Parathyroid adenoma (tissue), 2 donors: ENCODE measurements at regions not wholly inside any gene's neighbourhood (a gene's known extent, or its start where the extent isn't known, plus 50 kb on each side); places are given as distances from the start of the nearest gene placed in this dataset.
A peak's percentile ranks its signal among the peaks of the same experiment; 100 is the strongest.

Source experiments
- H2AFZ ChIP-seq: fragments of 300-600 bp; sonication (generic); one replicate; pipeline ENCODE4 v1.7.0; 2017; ENCODE audit warnings: antibody characterized with exemption, mild to moderate bottlenecking
- H3K27ac ChIP-seq: fragments of 300-600 bp; sonication (generic); one replicate; pipeline ENCODE4 v1.7.0; 2017
- H3K27me3 ChIP-seq: fragments of 300-600 bp; sonication (generic); one replicate; pipeline ENCODE4 v1.7.0; 2017; ENCODE audit warnings: low read length; ENCODE audit not compliant: control insufficient read depth, insufficient read depth
- H3K36me3 ChIP-seq: fragments of 300-600 bp; sonication (generic); one replicate; pipeline ENCODE4 v1.7.0; 2017; ENCODE audit warnings: low read length; ENCODE audit not compliant: control insufficient read depth, insufficient read depth
- H3K4me1 ChIP-seq: fragments of 300-600 bp; sonication (generic); one replicate; pipeline ENCODE4 v1.7.0; 2017; ENCODE audit warnings: control low read depth
- H3K4me2 ChIP-seq: fragments of 300-600 bp; sonication (generic); one replicate; pipeline ENCODE4 v1.7.0; 2017; ENCODE audit warnings: low read length
- H3K4me3 ChIP-seq: fragments of 300-600 bp; sonication (generic); one replicate; pipeline ENCODE4 v1.7.0; 2017; ENCODE audit warnings: low read depth, low read length
- H3K79me2 ChIP-seq: fragments of 300-600 bp; sonication (generic); one replicate; pipeline ENCODE4 v1.7.0; 2017; ENCODE audit warnings: control low read depth
- H3K9ac ChIP-seq: fragments of 300-600 bp; sonication (generic); one replicate; pipeline ENCODE4 v1.7.0; 2017; ENCODE audit warnings: mild to moderate bottlenecking
- H3K9me3 ChIP-seq: fragments of 300-600 bp; sonication (generic); one replicate; pipeline ENCODE4 v1.7.0; 2017; ENCODE audit warnings: low read length; ENCODE audit not compliant: control insufficient read depth
- TF ChIP-seq, protein P1 (sequence below): fragments of 300-600 bp; sonication (generic); IDR thresholded peaks from one replicate; pipeline ENCODE4 v1.7.0; 2017; ENCODE audit warnings: antibody characterized with exemption, mild to moderate bottlenecking
- donor health status: primary hyperparathyroidism.

DNA sequence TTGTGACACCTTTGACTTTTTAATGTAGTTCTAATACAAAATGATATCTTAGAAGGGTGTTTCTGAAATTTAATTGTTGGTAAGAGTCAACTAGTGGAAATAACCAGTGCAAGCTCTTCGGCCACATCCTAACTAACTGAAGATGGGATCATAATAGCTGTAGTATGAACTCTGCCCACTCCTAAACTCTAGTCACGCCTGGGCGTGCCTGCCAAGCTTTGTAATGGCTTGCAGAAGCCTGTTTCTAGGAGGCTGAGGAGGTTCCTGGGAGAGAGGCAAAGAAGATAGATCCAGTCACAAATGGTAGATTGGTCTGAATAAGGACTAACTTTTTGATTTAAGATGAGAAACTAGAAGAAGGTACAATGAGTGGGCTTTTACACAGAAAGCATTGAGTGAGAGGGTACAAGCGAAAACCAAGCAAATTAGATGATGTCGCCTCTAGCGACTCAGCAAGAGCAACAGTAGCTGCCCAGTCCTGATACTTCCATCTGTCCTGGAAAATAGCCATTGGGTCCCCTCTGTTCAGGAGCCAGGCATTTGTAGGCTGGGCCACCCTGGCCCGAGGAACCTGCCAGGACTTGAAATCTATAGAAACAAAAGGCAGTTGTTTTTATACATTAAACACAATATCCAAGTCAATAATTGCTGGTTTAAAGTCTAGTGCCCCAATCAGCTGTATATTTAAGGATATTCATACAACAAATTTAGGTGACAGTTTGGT, 148.8 kb downstream of the SLC38A4 start:
- H3K36me3 ChIP-seq = no peaks in the 10 kb centered on the region
- no peak overlapping the region for H3K9ac ChIP-seq
- no peaks in the 10 kb centered on the region for H3K27me3 ChIP-seq
- no peak overlapping the region for H3K4me2 ChIP-seq
- no peaks in the 10 kb centered on the region for H3K79me2 ChIP-seq
- H3K4me3 ChIP-seq = no peak overlapping the region
- TF ChIP-seq, protein P1, sequence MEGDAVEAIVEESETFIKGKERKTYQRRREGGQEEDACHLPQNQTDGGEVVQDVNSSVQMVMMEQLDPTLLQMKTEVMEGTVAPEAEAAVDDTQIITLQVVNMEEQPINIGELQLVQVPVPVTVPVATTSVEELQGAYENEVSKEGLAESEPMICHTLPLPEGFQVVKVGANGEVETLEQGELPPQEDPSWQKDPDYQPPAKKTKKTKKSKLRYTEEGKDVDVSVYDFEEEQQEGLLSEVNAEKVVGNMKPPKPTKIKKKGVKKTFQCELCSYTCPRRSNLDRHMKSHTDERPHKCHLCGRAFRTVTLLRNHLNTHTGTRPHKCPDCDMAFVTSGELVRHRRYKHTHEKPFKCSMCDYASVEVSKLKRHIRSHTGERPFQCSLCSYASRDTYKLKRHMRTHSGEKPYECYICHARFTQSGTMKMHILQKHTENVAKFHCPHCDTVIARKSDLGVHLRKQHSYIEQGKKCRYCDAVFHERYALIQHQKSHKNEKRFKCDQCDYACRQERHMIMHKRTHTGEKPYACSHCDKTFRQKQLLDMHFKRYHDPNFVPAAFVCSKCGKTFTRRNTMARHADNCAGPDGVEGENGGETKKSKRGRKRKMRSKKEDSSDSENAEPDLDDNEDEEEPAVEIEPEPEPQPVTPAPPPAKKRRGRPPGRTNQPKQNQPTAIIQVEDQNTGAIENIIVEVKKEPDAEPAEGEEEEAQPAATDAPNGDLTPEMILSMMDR = no peak
- H3K9me3 ChIP-seq = no peaks in the 10 kb centered on the region
- H2AFZ ChIP-seq = no peak overlapping the region
- H3K4me1 ChIP-seq = no peaks in the 10 kb centered on the region
- no peak overlapping the region for H3K27ac ChIP-seq

DNA sequence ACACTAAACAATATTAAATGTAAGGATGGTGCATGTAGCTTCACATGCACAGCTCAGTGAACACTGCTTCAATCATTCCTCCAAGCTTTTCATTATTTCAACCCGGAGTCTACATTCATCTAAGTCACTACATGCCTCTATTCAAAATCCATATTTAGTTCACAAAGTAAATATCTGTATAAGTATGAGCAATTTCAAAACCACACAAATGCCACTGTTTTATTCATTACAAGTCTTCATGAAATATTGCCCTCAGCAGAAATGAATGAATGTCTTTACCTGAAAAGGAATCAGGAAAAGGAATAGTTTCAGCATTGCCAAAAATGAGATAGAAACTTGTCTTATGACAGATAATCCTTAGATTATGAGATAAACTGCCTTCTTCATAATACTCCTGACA, 149.4 kb downstream of the SLC38A4 start:
- H3K4me1 ChIP-seq = no peaks in the 10 kb centered on the region
- H2AFZ ChIP-seq = no peak overlapping the region
- no peak overlapping the region for H3K9ac ChIP-seq
- H3K79me2 ChIP-seq = no peaks in the 10 kb centered on the region
- TF ChIP-seq, protein P1 = no peak
- no peak overlapping the region for H3K4me3 ChIP-seq
- H3K9me3 ChIP-seq = no peaks in the 10 kb centered on the region
- H3K36me3 ChIP-seq = no peaks in the 10 kb centered on the region
- H3K27ac ChIP-seq = no peak overlapping the region
- no peak overlapping the region for H3K4me2 ChIP-seq
- H3K27me3 ChIP-seq = no peaks in the 10 kb centered on the region

DNA sequence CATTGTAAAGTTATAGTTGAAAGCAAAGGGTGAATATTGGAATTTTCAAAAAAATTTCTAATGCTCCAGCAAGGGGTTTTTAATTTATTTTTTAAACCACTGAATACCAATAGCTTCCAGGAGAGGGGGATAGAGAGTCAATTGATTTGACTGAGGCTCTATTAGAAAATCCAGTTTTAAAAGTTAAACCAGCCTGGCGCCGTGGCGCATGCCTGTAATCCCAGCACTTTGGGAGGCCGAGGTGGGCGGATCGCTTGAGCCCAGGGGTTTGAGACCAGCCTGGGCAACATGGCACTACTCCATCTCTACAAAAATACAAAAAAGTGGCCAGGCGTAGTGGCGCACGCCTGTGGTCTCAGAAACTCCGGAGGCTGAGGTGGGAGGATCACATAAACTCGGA, 150.1 kb downstream of the SLC38A4 start:
- TF ChIP-seq, protein P1 = peak; percentile 79
- Histone ChIP-seq H3K4me3 (no peak overlapping the region), H3K27ac (no peak overlapping the region), H3K9me3 (no peaks in the 10 kb centered on the region), H3K4me2 (peak overlapping the region; percentile 27), H2AFZ (peak overlapping the region; percentile 69), H3K9ac (no peak overlapping the region), H3K36me3 (no peaks in the 10 kb centered on the region), H3K79me2 (no peaks in the 10 kb centered on the region), H3K27me3 (no peaks in the 10 kb centered on the region), H3K4me1 (no peaks in the 10 kb centered on the region)

DNA sequence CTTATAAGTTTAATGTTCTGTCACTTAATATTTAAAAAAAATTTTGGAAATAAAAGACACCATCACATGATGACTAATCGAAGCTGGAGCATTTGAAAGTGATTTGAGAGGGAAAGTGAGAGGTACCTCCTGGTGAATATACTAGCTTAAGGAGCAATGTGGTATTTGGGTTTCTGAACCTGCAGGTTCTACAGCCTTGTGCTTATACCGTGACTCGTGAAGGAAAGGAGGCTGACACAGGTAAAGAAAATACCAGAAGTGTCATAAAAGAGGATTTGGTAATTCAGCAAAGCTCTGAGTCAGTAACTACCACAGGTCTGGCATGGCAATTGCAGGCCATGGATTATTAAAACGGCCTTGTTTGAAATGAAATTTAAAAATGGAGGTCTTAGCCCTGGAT, 151.0 kb downstream of the SLC38A4 start:
- TF ChIP-seq, protein P1 = no peak
- Histone ChIP-seq H3K36me3 (no peaks in the 10 kb centered on the region), H3K4me2 (no peak overlapping the region), H3K4me1 (no peaks in the 10 kb centered on the region), H3K27me3 (no peaks in the 10 kb centered on the region), H3K27ac (no peak overlapping the region), H2AFZ (peak overlapping the region; percentile 26), H3K9me3 (no peaks in the 10 kb centered on the region), H3K4me3 (no peak overlapping the region), H3K9ac (no peak overlapping the region), H3K79me2 (no peaks in the 10 kb centered on the region)

DNA sequence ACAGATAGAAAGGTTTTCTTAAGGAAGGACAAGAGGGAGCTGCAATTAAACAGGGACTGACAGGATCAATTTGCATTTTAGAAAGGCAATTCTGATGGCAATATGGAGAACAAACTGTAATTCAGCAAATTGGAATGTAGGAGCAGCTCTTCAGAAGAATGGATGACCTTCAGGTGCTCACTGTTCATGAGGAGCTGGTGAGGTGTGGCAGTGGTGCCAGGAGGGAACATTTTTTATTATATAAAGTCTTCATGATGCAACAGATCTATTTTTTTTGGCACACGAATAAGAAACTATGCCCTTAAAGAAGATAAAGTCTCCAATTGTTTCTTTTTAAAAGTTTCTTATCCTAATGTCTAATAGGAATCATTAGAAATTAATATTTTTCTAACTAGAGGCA, 151.7 kb downstream of the SLC38A4 start:
- Histone ChIP-seq H3K9ac (no peak overlapping the region), H3K9me3 (no peaks in the 10 kb centered on the region), H3K4me2 (no peak overlapping the region), H3K4me1 (no peaks in the 10 kb centered on the region), H3K36me3 (no peaks in the 10 kb centered on the region), H2AFZ (no peak overlapping the region), H3K27ac (no peak overlapping the region), H3K4me3 (no peak overlapping the region), H3K79me2 (no peaks in the 10 kb centered on the region), H3K27me3 (no peaks in the 10 kb centered on the region)
- TF ChIP-seq, protein P1 = no peak
